Stomach smooth muscle (tissue), 2 donors: ENCODE measurements at regions not wholly inside any gene's neighbourhood (a gene's known extent, or its start where the extent isn't known, plus 50 kb on each side); places are given as distances from the start of the nearest gene placed in this dataset.

Source experiments
- H3K27ac ChIP-seq: one replicate; pipeline ENCODE4 v1.7.0; 2013; ENCODE audit warnings: mild to moderate bottlenecking, low read length, inconsistent platforms
- H3K27me3 ChIP-seq, 2 donors: one replicate each; pipeline ENCODE4 v1.7.0; 2013; ENCODE audit warnings: low read length in 2 of 2; ENCODE audit not compliant: insufficient read depth in 2 of 2, control insufficient read depth in 1 of 2
- H3K36me3 ChIP-seq, 2 donors: one replicate each; pipeline ENCODE4 v1.7.0; 2013; ENCODE audit warnings: low read length in 2 of 2; ENCODE audit not compliant: control insufficient read depth in 2 of 2, insufficient read depth in 2 of 2
- H3K4me1 ChIP-seq: one replicate; pipeline ENCODE4 v1.7.0; 2013; ENCODE audit warnings: low read length; ENCODE audit not compliant: control insufficient read depth, insufficient read depth
- H3K4me3 ChIP-seq, 2 donors: one replicate each; pipeline ENCODE4 v1.7.0; 2013; ENCODE audit warnings: low read length in 2 of 2
- H3K9ac ChIP-seq, 2 donors: one replicate each; pipeline ENCODE4 v1.7.0; 2013; ENCODE audit warnings: low read length in 2 of 2, mild to moderate bottlenecking in 1 of 2
- H3K9me3 ChIP-seq, 2 donors: one replicate each; pipeline ENCODE4 v1.7.0; 2013; ENCODE audit warnings: low read length in 2 of 2; ENCODE audit not compliant: control insufficient read depth in 2 of 2
- donor health status: healthy.
- donor health status: Pancreatic carcinoma.

- no peaks in the 10 kb centered on the region for H3K4me1 ChIP-seq
- no peak overlapping the region for H3K27ac ChIP-seq
- no peaks in the 10 kb centered on the region for H3K9me3 ChIP-seq
- no peak overlapping the region for H3K4me3 ChIP-seq
- H3K36me3 ChIP-seq, result no peaks in the 10 kb centered on the region
- H3K27me3 ChIP-seq, result no peaks in the 10 kb centered on the region
- no peak overlapping the region for H3K9ac ChIP-seq
These were observed 119.1 kb upstream of the H2AZ1 start for GRCh38 chr4:100069207-100069606.

- no peaks in the 10 kb centered on the region for H3K27me3 ChIP-seq
- no peak overlapping the region for H3K27ac ChIP-seq
- H3K9ac ChIP-seq, result no peak overlapping the region
- no peaks in the 10 kb centered on the region for H3K9me3 ChIP-seq
- no peaks in the 10 kb centered on the region for H3K4me1 ChIP-seq
- no peaks in the 10 kb centered on the region for H3K36me3 ChIP-seq
- no peak overlapping the region for H3K4me3 ChIP-seq
These were observed 117.2 kb upstream of the H2AZ1 start for GRCh38 chr4:100067255-100067654.

GRCh38 chr4:100063355-100063754 lies 113.3 kb upstream of the H2AZ1 start:
- H3K4me1 ChIP-seq, result no peaks in the 10 kb centered on the region
- no peaks in the 10 kb centered on the region for H3K9me3 ChIP-seq
- no peak overlapping the region for H3K9ac ChIP-seq
- H3K27me3 ChIP-seq, result no peaks in the 10 kb centered on the region
- no peaks in the 10 kb centered on the region for H3K36me3 ChIP-seq
- H3K4me3 ChIP-seq, result no peak overlapping the region
- no peak overlapping the region for H3K27ac ChIP-seq

- Histone ChIP-seq H3K9me3 (no peaks in the 10 kb centered on the region), H3K27me3 (no peaks in the 10 kb centered on the region), H3K9ac (no peak overlapping the region), H3K4me1 (no peaks in the 10 kb centered on the region), H3K36me3 (no peaks in the 10 kb centered on the region), H3K27ac (no peak overlapping the region), H3K4me3 (no peak overlapping the region)
These were observed 112.8 kb upstream of the H2AZ1 start for GRCh38 chr4:100062921-100063320.

DNA sequence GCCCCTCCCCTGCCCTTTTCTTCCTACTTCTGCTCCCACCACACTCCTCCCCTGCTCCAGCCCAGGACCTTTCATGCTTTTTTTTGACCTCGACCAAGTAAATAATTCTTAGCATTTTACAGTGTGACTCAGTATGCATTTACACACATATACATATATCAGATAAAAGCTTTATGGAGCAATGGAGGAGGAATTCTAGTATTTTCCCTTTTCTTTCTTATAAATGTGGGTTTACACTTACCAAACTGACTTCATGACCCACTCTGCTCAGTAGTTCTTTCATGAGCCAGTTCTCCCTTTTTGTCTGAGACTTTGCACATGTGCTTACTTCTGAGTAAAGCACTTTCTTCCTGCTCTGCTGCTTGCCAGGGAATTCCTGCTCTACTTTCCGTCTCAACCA lies 111.8 kb upstream of the H2AZ1 start:
- Histone ChIP-seq H3K4me1 (no peaks in the 10 kb centered on the region), H3K4me3 (no peak overlapping the region), H3K27ac (no peak overlapping the region), H3K9ac (no peak overlapping the region), H3K9me3 (no peaks in the 10 kb centered on the region), H3K36me3 (no peaks in the 10 kb centered on the region), H3K27me3 (no peaks in the 10 kb centered on the region)

GRCh38 chr4:100060765-100061416 lies 110.8 kb upstream of the H2AZ1 start:
- H3K9me3 ChIP-seq, result no peaks in the 10 kb centered on the region
- H3K27me3 ChIP-seq, result no peaks in the 10 kb centered on the region
- no peaks in the 10 kb centered on the region for H3K4me1 ChIP-seq

GRCh38 chr4:100059467-100059866 lies 109.4 kb upstream of the H2AZ1 start:
- Histone ChIP-seq H3K9ac (no peak overlapping the region), H3K4me1 (no peaks in the 10 kb centered on the region), H3K9me3 (no peaks in the 10 kb centered on the region), H3K27ac (no peak overlapping the region), H3K36me3 (no peaks in the 10 kb centered on the region), H3K27me3 (no peaks in the 10 kb centered on the region), H3K4me3 (no peak overlapping the region)

More at GRCh38 chr4:100060765-100061416, 110.8 kb upstream of the H2AZ1 start:
- Histone ChIP-seq H3K9ac (no peak overlapping the region), H3K27ac (no peak overlapping the region), H3K4me3 (no peak overlapping the region), H3K36me3 (no peaks in the 10 kb centered on the region)

- Histone ChIP-seq H3K9ac (no peak overlapping the region), H3K36me3 (no peaks in the 10 kb centered on the region), H3K4me1 (no peaks in the 10 kb centered on the region), H3K27ac (no peak overlapping the region), H3K4me3 (no peak overlapping the region), H3K27me3 (no peaks in the 10 kb centered on the region), H3K9me3 (no peaks in the 10 kb centered on the region)
These were observed 106.6 kb upstream of the H2AZ1 start for GRCh38 chr4:100056701-100057100.

GRCh38 chr4:100054071-100054470 lies 104.0 kb upstream of the H2AZ1 start:
- no peaks in the 10 kb centered on the region for H3K36me3 ChIP-seq
- no peaks in the 10 kb centered on the region for H3K4me1 ChIP-seq
- H3K9me3 ChIP-seq, result no peaks in the 10 kb centered on the region
- no peak overlapping the region for H3K9ac ChIP-seq
- H3K4me3 ChIP-seq, result no peak overlapping the region
- H3K27me3 ChIP-seq, result no peaks in the 10 kb centered on the region
- H3K27ac ChIP-seq, result no peak overlapping the region

- H3K36me3 ChIP-seq, result no peaks in the 10 kb centered on the region
- no peak overlapping the region for H3K27ac ChIP-seq
- no peaks in the 10 kb centered on the region for H3K9me3 ChIP-seq
- no peak overlapping the region for H3K9ac ChIP-seq
- H3K4me3 ChIP-seq, result no peak overlapping the region
- no peaks in the 10 kb centered on the region for H3K27me3 ChIP-seq
- no peaks in the 10 kb centered on the region for H3K4me1 ChIP-seq
These were observed 99.8 kb upstream of the H2AZ1 start for GRCh38 chr4:100049872-100050271.

- Histone ChIP-seq H3K9ac (no peak overlapping the region), H3K4me1 (no peaks in the 10 kb centered on the region), H3K4me3 (no peak overlapping the region), H3K27me3 (no peaks in the 10 kb centered on the region), H3K9me3 (no peaks in the 10 kb centered on the region), H3K27ac (no peak overlapping the region), H3K36me3 (no peaks in the 10 kb centered on the region)
These were observed 92.6 kb upstream of the H2AZ1 start for GRCh38 chr4:100042711-100043110.
